Stomach (tissue), 4 donors: ENCODE measurements at regions not wholly inside any gene's neighbourhood (a gene's known extent, or its start where the extent isn't known, plus 50 kb on each side); places are given as distances from the start of the nearest gene placed in this dataset.

Experiments
- CTCF ChIP-seq, 7 experiments: fragments of 450-650 bp in 4 of 7; fragments of 200-600 bp in 3 of 7; sonication (generic) in 3 of 7; IDR thresholded peaks; one replicate each; pipeline ENCODE4 v1.5.1; 2016 to 2019; ENCODE audit warnings: antibody characterized with exemption in 7 of 7, control low read depth in 2 of 7, mild to moderate bottlenecking in 1 of 7
- POLR2A ChIP-seq, 4 donors: fragments of 450-650 bp; IDR thresholded peaks; one replicate each; pipeline ENCODE4 v1.6.1; 2016; ENCODE audit warnings: antibody characterized with exemption in 4 of 4, control low read depth in 2 of 4, mild to moderate bottlenecking in 1 of 4, moderate library complexity in 1 of 4

- TF ChIP-seq POLR2A (IDR thresholded peaks at IDR 0.05) (no peak), CTCF (IDR thresholded peaks at IDR 0.05) (no peak)
Measured at GRCh38 chr5:29902859-29903258, 1290.6 kb upstream of the CDH6 start.
